ENCODE measurements at regions not wholly inside any gene's neighbourhood (a gene's known extent, or its start where the extent isn't known, plus 50 kb on each side); places are given as distances from the start of the nearest gene placed in this dataset.

DNA sequence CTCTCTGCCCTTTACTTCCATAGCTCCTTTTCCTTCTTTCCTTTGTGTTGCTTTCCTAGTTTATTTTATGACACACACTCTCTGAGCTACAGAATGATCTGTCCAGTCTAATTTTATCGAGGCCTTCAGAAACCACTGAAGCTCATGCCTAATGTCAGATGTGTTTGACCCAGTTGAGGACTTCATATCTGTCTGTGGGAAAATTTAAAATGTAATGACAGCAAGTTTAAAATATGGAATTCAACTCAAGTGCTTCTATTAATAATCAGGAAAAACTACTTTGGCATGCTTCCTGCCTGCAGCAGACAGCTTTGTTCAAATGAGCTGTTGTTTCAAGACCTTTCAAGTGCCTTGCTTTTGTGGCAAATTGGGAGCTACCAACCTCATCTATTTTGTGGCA, 261.8 kb upstream of the MTNR1B start:
- no peak overlapping the region for H3K4me3 Mint-ChIP-seq
- DNase-seq, result no peak
- Histone ChIP-seq H3K9ac (ENCODE audit: extremely low read depth, insufficient read length, low read length) (no peak overlapping the region), H4K91ac (ENCODE audit: insufficient read length, low read depth, low read length) (no peak overlapping the region), H4K5ac (ENCODE audit: insufficient read length, low read depth, low read length) (no peak overlapping the region), H2BK5ac (ENCODE audit: insufficient read length, low read length) (no peak overlapping the region), H2BK20ac (ENCODE audit: low read depth, low read length, poor library complexity, severe bottlenecking) (no peak overlapping the region), H4K20me1 (ENCODE audit: control insufficient read depth, insufficient read depth, insufficient read length) (no peaks in the 10 kb centered on the region), H2AFZ (ENCODE audit: low read length) (no peak overlapping the region), H3K14ac (ENCODE audit: insufficient read depth, low read length) (no peak overlapping the region), H3K79me1 (ENCODE audit: insufficient read depth, low read depth, low read length, poor library complexity, severe bottlenecking) (no peaks in the 10 kb centered on the region), H2BK15ac (ENCODE audit: low read depth, low read length) (no peak overlapping the region), H3K79me2 (ENCODE audit: insufficient read depth, low read length) (no peaks in the 10 kb centered on the region), H3T11ph (ENCODE audit: low read length) (no peak overlapping the region), H2BK120ac (ENCODE audit: low read depth, low read length, poor library complexity, severe bottlenecking) (no peak overlapping the region), H3K18ac (ENCODE audit: insufficient read length, low read depth, low read length) (no peak overlapping the region), H2BK12ac (ENCODE audit: insufficient read length, low read depth, low read length) (no peak overlapping the region), H3K23me2 (ENCODE audit: insufficient read length, low read depth, low read length, poor library complexity, severe bottlenecking) (no peaks in the 10 kb centered on the region), H3K4me1 (ENCODE audit: insufficient read depth, low read length) (peaks cover 6% of the 10 kb centered on the region; the same call in 1 of the 2 replicates), H3K9me3 (ENCODE audit: control insufficient read depth, low read depth, low read length) (no peaks in the 10 kb centered on the region), H3K27ac (ENCODE audit: insufficient read length, low read depth, low read length) (no peak overlapping the region), H3K27me3 (ENCODE audit: insufficient read depth, low read length) (no peaks in the 10 kb centered on the region), H4K8ac (replicated peaks; ENCODE audit: insufficient read length, low read depth, low read length) (no peak overlapping the region), H3K56ac (ENCODE audit: insufficient read length, low read depth, low read length) (no peak overlapping the region), H2AK5ac (ENCODE audit: insufficient read length, low read length) (no peak overlapping the region), H3K23ac (ENCODE audit: insufficient read length, low read depth, low read length) (no peak overlapping the region), H3K4me2 (ENCODE audit: insufficient read depth, insufficient read length, low read length) (no peak overlapping the region), H3K4ac (ENCODE audit: low read depth, low read length) (no peak overlapping the region)
- TF ChIP-seq, protein P1, sequence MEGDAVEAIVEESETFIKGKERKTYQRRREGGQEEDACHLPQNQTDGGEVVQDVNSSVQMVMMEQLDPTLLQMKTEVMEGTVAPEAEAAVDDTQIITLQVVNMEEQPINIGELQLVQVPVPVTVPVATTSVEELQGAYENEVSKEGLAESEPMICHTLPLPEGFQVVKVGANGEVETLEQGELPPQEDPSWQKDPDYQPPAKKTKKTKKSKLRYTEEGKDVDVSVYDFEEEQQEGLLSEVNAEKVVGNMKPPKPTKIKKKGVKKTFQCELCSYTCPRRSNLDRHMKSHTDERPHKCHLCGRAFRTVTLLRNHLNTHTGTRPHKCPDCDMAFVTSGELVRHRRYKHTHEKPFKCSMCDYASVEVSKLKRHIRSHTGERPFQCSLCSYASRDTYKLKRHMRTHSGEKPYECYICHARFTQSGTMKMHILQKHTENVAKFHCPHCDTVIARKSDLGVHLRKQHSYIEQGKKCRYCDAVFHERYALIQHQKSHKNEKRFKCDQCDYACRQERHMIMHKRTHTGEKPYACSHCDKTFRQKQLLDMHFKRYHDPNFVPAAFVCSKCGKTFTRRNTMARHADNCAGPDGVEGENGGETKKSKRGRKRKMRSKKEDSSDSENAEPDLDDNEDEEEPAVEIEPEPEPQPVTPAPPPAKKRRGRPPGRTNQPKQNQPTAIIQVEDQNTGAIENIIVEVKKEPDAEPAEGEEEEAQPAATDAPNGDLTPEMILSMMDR (conservative IDR thresholded peaks at IDR 0.05), result no peak
- H3K36me3 Mint-ChIP-seq (ENCODE audit: insufficient read depth in 1 of 3, low read depth in 3 of 3), result peaks cover 4 to 24% (median 9%) of the 10 kb centered on the region in 3 experiments; a peak in 6 of 7 replicates
- no peak overlapping the region for H3K27ac Mint-ChIP-seq
- peaks cover 21 to 29% of the 10 kb centered on the region in 2 experiments for H3K4me1 Mint-ChIP-seq
- peaks cover 10 to 16% of the 10 kb centered on the region in 2 experiments for H3K9me3 Mint-ChIP-seq
- H3K27me3 Mint-ChIP-seq (ENCODE audit: low read depth), result no peaks in the 10 kb centered on the region
- no CpG with 5 or more reads among the region's 1 CpG for WGBS (ENCODE audit: extremely low coverage, insufficient read length, low lambda C conversion rate)
